Peyer's patch (tissue), 4 donors: ENCODE measurements at regions not wholly inside any gene's neighbourhood (a gene's known extent, or its start where the extent isn't known, plus 50 kb on each side); places are given as distances from the start of the nearest gene placed in this dataset.

Experiments used
- POLR2A ChIP-seq, 2 donors: fragments of 450-650 bp; IDR thresholded peaks; one replicate each; pipeline ENCODE4 v1.5.1; 2017; ENCODE audit warnings: antibody characterized with exemption in 2 of 2, mild to moderate bottlenecking in 2 of 2, moderate library complexity in 2 of 2
- TF ChIP-seq, protein P1 (sequence below), 6 experiments: fragments of 450-650 bp in 4 of 6; fragments of 200-600 bp in 2 of 6; sonication (generic) in 1 of 6; IDR thresholded peaks; one replicate each; pipeline ENCODE4 v1.5.1; 2017 to 2019; ENCODE audit warnings: antibody characterized with exemption in 6 of 6, mild to moderate bottlenecking in 3 of 6, moderate library complexity in 1 of 6

DNA sequence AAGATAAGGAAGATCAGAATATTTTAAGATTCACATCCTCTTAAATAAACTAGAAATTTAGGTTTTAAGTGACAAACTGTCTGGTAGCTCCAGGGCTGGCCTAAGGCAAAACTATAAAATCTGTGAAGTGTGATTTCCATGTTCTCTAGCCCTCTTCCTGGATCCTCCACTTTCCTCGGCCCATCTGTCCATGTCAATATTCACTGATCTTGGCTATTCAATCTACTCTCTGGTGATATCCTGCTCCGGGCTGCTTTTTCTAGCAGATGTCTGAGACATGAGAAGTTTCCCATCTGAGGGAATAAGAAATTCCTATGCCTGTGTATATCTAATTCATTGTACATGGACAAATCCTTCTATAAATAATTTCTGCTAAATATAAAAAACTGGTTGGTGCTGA is 500.4 kb downstream of the GALC start:
- TF ChIP-seq, protein P1, sequence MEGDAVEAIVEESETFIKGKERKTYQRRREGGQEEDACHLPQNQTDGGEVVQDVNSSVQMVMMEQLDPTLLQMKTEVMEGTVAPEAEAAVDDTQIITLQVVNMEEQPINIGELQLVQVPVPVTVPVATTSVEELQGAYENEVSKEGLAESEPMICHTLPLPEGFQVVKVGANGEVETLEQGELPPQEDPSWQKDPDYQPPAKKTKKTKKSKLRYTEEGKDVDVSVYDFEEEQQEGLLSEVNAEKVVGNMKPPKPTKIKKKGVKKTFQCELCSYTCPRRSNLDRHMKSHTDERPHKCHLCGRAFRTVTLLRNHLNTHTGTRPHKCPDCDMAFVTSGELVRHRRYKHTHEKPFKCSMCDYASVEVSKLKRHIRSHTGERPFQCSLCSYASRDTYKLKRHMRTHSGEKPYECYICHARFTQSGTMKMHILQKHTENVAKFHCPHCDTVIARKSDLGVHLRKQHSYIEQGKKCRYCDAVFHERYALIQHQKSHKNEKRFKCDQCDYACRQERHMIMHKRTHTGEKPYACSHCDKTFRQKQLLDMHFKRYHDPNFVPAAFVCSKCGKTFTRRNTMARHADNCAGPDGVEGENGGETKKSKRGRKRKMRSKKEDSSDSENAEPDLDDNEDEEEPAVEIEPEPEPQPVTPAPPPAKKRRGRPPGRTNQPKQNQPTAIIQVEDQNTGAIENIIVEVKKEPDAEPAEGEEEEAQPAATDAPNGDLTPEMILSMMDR (IDR thresholded peaks at IDR 0.05) = no peak
- no peak for TF ChIP-seq POLR2A (IDR thresholded peaks at IDR 0.05)
